H1 (cell line): ENCODE measurements at regions not wholly inside any gene's neighbourhood (a gene's known extent, or its start where the extent isn't known, plus 50 kb on each side); places are given as distances from the start of the nearest gene placed in this dataset.

Source experiments
- CTCF ChIA-PET: fragments of 300-600 bp; sonication (Branson Sonifier 250); formaldehyde crosslinking; loops from one replicate; lab custom pipeline; 2021; ENCODE audit not compliant: partially characterized antibody; lab: Charles Lee
- POLR2A ChIA-PET: fragments of 300-600 bp; sonication (Branson Sonifier 250); formaldehyde crosslinking; loops from one replicate; lab custom pipeline; 2021; ENCODE audit warnings: inconsistent platforms; ENCODE audit not compliant: partially characterized antibody; lab: Charles Lee
- DNase-seq, 2 experiments: peaks; one replicate each; pipeline versions ENCODE4 v3.0.0 to v3.0.0-alpha.2; 2010 to 2022; ENCODE audit warnings: low spot score in 2 of 2, low read depth in 1 of 2, mixed read lengths in 1 of 2
- FAIRE-seq: peaks from 2 replicates; lab custom pipeline; 2011; peaks lifted over from hg19 to GRCh38; lab: Jason Lieb, UNC
- H2AFZ ChIP-seq: 2 replicates; pipeline ENCODE4 v1.8.1; 2012; ENCODE audit warnings: low read length, inconsistent platforms
- H2AK5ac ChIP-seq: 2 replicates; pipeline ENCODE4 v1.6.1; 2013; ENCODE audit warnings: low read depth, low read length
- H2BK120ac ChIP-seq: replicated peaks from 2 replicates; pipeline ENCODE3; 2013; ENCODE audit warnings: low read depth, low read length, inconsistent platforms
- H2BK12ac ChIP-seq: 2 replicates; pipeline ENCODE4 v1.6.1; 2013; ENCODE audit warnings: low read depth, low read length
- H2BK15ac ChIP-seq: 2 replicates; pipeline ENCODE4 v1.6.1; 2013; ENCODE audit warnings: low read length
- H2BK20ac ChIP-seq: 2 replicates; pipeline ENCODE4 v1.6.1; 2013; ENCODE audit warnings: low read length
- H2BK5ac ChIP-seq: 2 replicates; pipeline ENCODE4 v1.6.1; 2013; ENCODE audit warnings: low read depth, low read length
- H3K14ac ChIP-seq: 2 replicates; pipeline ENCODE4 v1.6.1; 2013; ENCODE audit warnings: inconsistent platforms; ENCODE audit not compliant: insufficient read length
- H3K18ac ChIP-seq: 2 replicates; pipeline ENCODE4 v1.6.1; 2013; ENCODE audit warnings: low read length; ENCODE audit errors: extremely low read depth
- H3K23ac ChIP-seq: 2 replicates; pipeline ENCODE4 v1.6.1; 2013; ENCODE audit warnings: inconsistent platforms; ENCODE audit not compliant: insufficient read length
- H3K23me2 ChIP-seq: 2 replicates; pipeline ENCODE4 v1.6.1; 2013; ENCODE audit warnings: low read depth, low read length
- H3K27ac ChIP-seq: 2 replicates; pipeline ENCODE4 v1.6.1; 2011; ENCODE audit warnings: low read depth, low read length, inconsistent platforms
- H3K27me3 ChIP-seq, 4 experiments: replicated peaks in 1 of 4; 1 replicate in 1 of 4; 2 replicates in 3 of 4; pipeline versions ENCODE4 v1.6.1 to v1.8.1; 2011 to 2013; ENCODE audit warnings: low read length in 3 of 4, mild to moderate bottlenecking in 3 of 4, inconsistent platforms in 2 of 4, mixed read lengths in 2 of 4, moderate library complexity in 1 of 4; ENCODE audit not compliant: control insufficient read depth in 3 of 4, insufficient read depth in 3 of 4; ENCODE audit errors: extremely low read depth in 1 of 4
- H3K36me3 ChIP-seq, 4 experiments: 2 replicates each; pipeline versions ENCODE4 v1.6.1 to v1.8.1; 2011 to 2013; ENCODE audit warnings: mild to moderate bottlenecking in 4 of 4, low read length in 3 of 4, moderate library complexity in 2 of 4, control low read depth in 1 of 4, inconsistent platforms in 1 of 4; ENCODE audit not compliant: insufficient read depth in 4 of 4, control insufficient read depth in 2 of 4
- H3K4ac ChIP-seq: replicated peaks from 2 replicates; pipeline ENCODE3; 2013; ENCODE audit warnings: low read length, low read depth, mixed read lengths, inconsistent platforms; ENCODE audit not compliant: insufficient read length
- H3K4me1 ChIP-seq, 4 experiments: replicated peaks in 1 of 4; 1 replicate in 1 of 4; 2 replicates in 3 of 4; pipeline versions ENCODE4 v1.6.1 to v1.8.1; 2011 to 2013; ENCODE audit warnings: low read length in 3 of 4, inconsistent platforms in 2 of 4, mixed read lengths in 1 of 4; ENCODE audit not compliant: insufficient read depth in 4 of 4, control insufficient read depth in 3 of 4
- H3K4me2 ChIP-seq, 2 experiments: 2 replicates each; pipeline versions ENCODE4 v1.6.1 to v1.8.1; 2011 to 2013; ENCODE audit warnings: low read depth in 2 of 2, low read length in 2 of 2, control low read depth in 1 of 2, inconsistent platforms in 1 of 2, mild to moderate bottlenecking in 1 of 2; ENCODE audit not compliant: insufficient read depth in 1 of 2
- H3K4me3 ChIP-seq, 4 experiments: fragments of 200-600, 300-600 bp in 1 of 4; sonication (generic), shearing (Covaris generic), sonication (Bioruptor Twin) in 1 of 4; 2 replicates each; pipeline versions ENCODE4 v1.5.1 to v1.8.1; 2011 to 2016; ENCODE audit warnings: low read length in 4 of 4, low read depth in 3 of 4, control low read depth in 2 of 4, inconsistent platforms in 2 of 4, mild to moderate bottlenecking in 2 of 4, mixed read lengths in 1 of 4, moderate library complexity in 1 of 4; ENCODE audit not compliant: insufficient read depth in 2 of 4; ENCODE audit errors: extremely low read depth in 1 of 4
- H3K56ac ChIP-seq: replicated peaks from 2 replicates; pipeline ENCODE3; 2013; ENCODE audit warnings: low read depth, mild to moderate bottlenecking, mixed read lengths, low read length, inconsistent platforms; ENCODE audit not compliant: insufficient read length
- H3K79me1 ChIP-seq: 2 replicates; pipeline ENCODE4 v1.6.1; 2013; ENCODE audit warnings: low read depth, low read length, control low read depth
- H3K79me2 ChIP-seq, 2 experiments: 2 replicates each; pipeline versions ENCODE4 v1.6.1 to v1.8.1; 2012 to 2013; ENCODE audit warnings: low read length in 2 of 2, mild to moderate bottlenecking in 2 of 2, inconsistent platforms in 1 of 2; ENCODE audit not compliant: insufficient read depth in 2 of 2, control insufficient read depth in 1 of 2
- H3K9ac ChIP-seq, 4 experiments: replicated peaks in 1 of 4; 1 replicate in 1 of 4; 2 replicates in 3 of 4; pipeline versions ENCODE4 v1.6.1 to v1.8.1; 2011 to 2013; ENCODE audit warnings: low read depth in 3 of 4, low read length in 3 of 4, control low read depth in 2 of 4, mild to moderate bottlenecking in 2 of 4, moderate library complexity in 2 of 4, inconsistent platforms in 1 of 4; ENCODE audit errors: extremely low read depth in 1 of 4
- H3K9me3 ChIP-seq, 2 experiments: 2 replicates each; pipeline versions ENCODE4 v1.6.1 to v1.8.1; 2012 to 2013; ENCODE audit warnings: mild to moderate bottlenecking in 2 of 2, moderate library complexity in 2 of 2, control low read depth in 1 of 2, inconsistent platforms in 1 of 2, low read depth in 1 of 2, low read length in 1 of 2, mixed read lengths in 1 of 2; ENCODE audit not compliant: insufficient read depth in 2 of 2
- H4K20me1 ChIP-seq, 2 experiments: replicated peaks in 1 of 2; 2 replicates each; pipeline versions ENCODE3 to v1.8.1; 2011 to 2013; ENCODE audit warnings: inconsistent platforms in 2 of 2, low read length in 2 of 2, mild to moderate bottlenecking in 1 of 2; ENCODE audit not compliant: insufficient read depth in 2 of 2, control insufficient read depth in 1 of 2
- H4K5ac ChIP-seq: 2 replicates; pipeline ENCODE4 v1.6.1; 2013; ENCODE audit warnings: low read length, low read depth, mixed read lengths, inconsistent platforms; ENCODE audit not compliant: insufficient read length
- H4K8ac ChIP-seq: 2 replicates; pipeline ENCODE4 v1.8.0; 2013; ENCODE audit warnings: mild to moderate bottlenecking, moderate library complexity, low read length, inconsistent platforms; ENCODE audit not compliant: insufficient read depth; ENCODE audit errors: extremely low read depth
- H4K91ac ChIP-seq: replicated peaks from 2 replicates; pipeline ENCODE3; 2013; ENCODE audit warnings: low read length, mixed read lengths, inconsistent platforms; ENCODE audit not compliant: insufficient read length
- BRCA1 ChIP-seq: IDR thresholded peaks from 2 replicates; pipeline ENCODE4 v1.6.1; 2012; ENCODE audit warnings: low read depth, low read length, improper control_type of control experiment
- CTCF ChIP-seq, 3 experiments: IDR thresholded peaks; 1 replicate in 2 of 3; 2 replicates in 1 of 3; pipeline versions ENCODE4 v1.5.1 to v1.6.1; 2011; ENCODE audit warnings: low read length in 3 of 3, mild to moderate bottlenecking in 3 of 3, inconsistent platforms in 2 of 3, low read depth in 1 of 3, moderate library complexity in 1 of 3; ENCODE audit not compliant: insufficient read depth in 1 of 3; ENCODE audit errors: control extremely low read depth in 1 of 3
- EP300 ChIP-seq, 2 experiments: IDR thresholded peaks; 1 replicate in 1 of 2; 2 replicates in 1 of 2; pipeline ENCODE4 v1.6.1; 2011 to 2012; ENCODE audit warnings: low read depth in 2 of 2, low read length in 2 of 2, mild to moderate bottlenecking in 2 of 2, borderline replicate concordance in 1 of 2, inconsistent platforms in 1 of 2, moderate library complexity in 1 of 2
- JUN ChIP-seq: IDR thresholded peaks from 2 replicates; pipeline ENCODE4 v1.6.1; 2011; ENCODE audit warnings: low read depth, mild to moderate bottlenecking, improper control_type of control experiment, low read length
- KDM4A ChIP-seq: IDR thresholded peaks from one replicate; pipeline ENCODE4 v1.7.1; 2012; ENCODE audit warnings: low read depth, mild to moderate bottlenecking, moderate library complexity, low read length, inconsistent platforms; ENCODE audit not compliant: severe bottlenecking
- MAX ChIP-seq: IDR thresholded peaks from 2 replicates; pipeline ENCODE4 v1.6.1; 2012; ENCODE audit warnings: inconsistent platforms
- SIX5 ChIP-seq: IDR thresholded peaks from 2 replicates; pipeline ENCODE4 v1.6.1; 2011; ENCODE audit warnings: mild to moderate bottlenecking, low read depth, low read length
- SUZ12 ChIP-seq: fragments of 200-600 bp; sonication (generic); IDR thresholded peaks from 2 replicates; pipeline ENCODE4 v1.6.1; 2012; ENCODE audit warnings: mild to moderate bottlenecking, inconsistent platforms, low read length, moderate library complexity, mixed read lengths
- ZNF274 ChIP-seq: IDR thresholded peaks from 2 replicates; pipeline ENCODE4 v1.7.0; 2012; ENCODE audit warnings: low read length, borderline replicate concordance; ENCODE audit errors: extremely low read depth
- WGBS, 2 experiments: shearing (Covaris generic) in 1 of 2; methylation state at CpG; one replicate each; pipeline versions ENCODE4 v1.1.6 to v1.1.7; 2013 to 2015; ENCODE audit warnings: low lambda C conversion rate in 2 of 2, mixed read lengths in 2 of 2, inconsistent platforms in 1 of 2, low coverage in 1 of 2, missing lambda C conversion rate in 1 of 2; ENCODE audit not compliant: insufficient replicate concordance in 2 of 2, insufficient coverage in 1 of 2, insufficient read length in 1 of 2; ENCODE audit errors: extremely low coverage in 1 of 2, missing lambda C conversion rate in 1 of 2; 5-methylcytosine and 5-hydroxymethylcytosine counted together
- TF ChIP-seq, protein P1 (sequence below): IDR thresholded peaks from 2 replicates; pipeline ENCODE4 v1.6.1; 2012; ENCODE audit warnings: inconsistent platforms

GRCh38 chr18:22831441-22831904, 101.7 kb upstream of the RBBP8 start:
- Histone ChIP-seq H3K9me3 (no peaks in the 10 kb centered on the region), H3K23me2 (no peaks in the 10 kb centered on the region), H3K23ac (no peak overlapping the region), H2AK5ac (no peak overlapping the region), H2BK15ac (0 out of 2 replicates have a peak overlapping the region, but pooled peaks have one; percentile 31), H4K8ac (no peak overlapping the region), H4K5ac (no peak overlapping the region), H3K79me1 (no peaks in the 10 kb centered on the region), H3K4me2 (no peak overlapping the region), H4K91ac (no peak overlapping the region), H2BK12ac (no peak overlapping the region), H4K20me1 (no peaks in the 10 kb centered on the region), H3K79me2 (no peaks in the 10 kb centered on the region), H3K14ac (no peak overlapping the region), H2BK120ac (no peak overlapping the region), H3K27me3 (no peaks in the 10 kb centered on the region), H2BK20ac (no peak overlapping the region), H3K4me3 (no peak overlapping the region), H3K4ac (no peak overlapping the region), H2BK5ac (no peak overlapping the region), H3K4me1 (peaks cover 0 to 2% (median 0%) of the 10 kb centered on the region in 4 experiments; a peak in 1 of 7 replicates), H3K9ac (no peak overlapping the region), H3K56ac (no peak overlapping the region), H2AFZ (no peak overlapping the region; the same call in 1 of the 2 replicates), H3K36me3 (no peaks in the 10 kb centered on the region), H3K27ac (no peak overlapping the region), H3K18ac (no peak overlapping the region)
- POLR2A ChIA-PET, result interaction anchor here (0.9 to 1.1 kb wide), 2 partner anchors 29 to 102 kb away, joined by 3 read pairs; partner anchors contain the start of gene RBBP8
- CTCF ChIA-PET, result interaction anchor here (0.9 kb wide), 1 partner anchor 310 kb away, joined by 3 read pairs; no protein-coding TSS in a partner anchor
- 72% methylated on average over 1 of the region's 1 CpG; no CpG with 5 or more reads in 1 of the 2 experiments for WGBS, 2 experiments
- no peak for FAIRE-seq
- no peak for DNase-seq
- TF ChIP-seq BRCA1, result no peak
- no peak for TF ChIP-seq SUZ12
- no peak for TF ChIP-seq CTCF (IDR thresholded peaks at IDR 0.05; ENCODE audit: control extremely low read depth in 1 of 3, insufficient read depth in 1 of 3, low read depth in 1 of 3, low read length in 3 of 3)
- no peak for TF ChIP-seq ZNF274
- TF ChIP-seq EP300 (IDR thresholded peaks at IDR 0.05; ENCODE audit: borderline replicate concordance in 1 of 2, low read depth in 2 of 2, low read length in 2 of 2), result no peak
- TF ChIP-seq JUN, result no peak
- TF ChIP-seq, protein P1, sequence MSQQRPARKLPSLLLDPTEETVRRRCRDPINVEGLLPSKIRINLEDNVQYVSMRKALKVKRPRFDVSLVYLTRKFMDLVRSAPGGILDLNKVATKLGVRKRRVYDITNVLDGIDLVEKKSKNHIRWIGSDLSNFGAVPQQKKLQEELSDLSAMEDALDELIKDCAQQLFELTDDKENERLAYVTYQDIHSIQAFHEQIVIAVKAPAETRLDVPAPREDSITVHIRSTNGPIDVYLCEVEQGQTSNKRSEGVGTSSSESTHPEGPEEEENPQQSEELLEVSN, result no peak
- TF ChIP-seq MAX, result no peak
- no peak for TF ChIP-seq KDM4A
- no peak for TF ChIP-seq SIX5
